Spleen (tissue), 11 donors: ENCODE measurements at regions not wholly inside any gene's neighbourhood (a gene's known extent, or its start where the extent isn't known, plus 50 kb on each side); places are given as distances from the start of the nearest gene placed in this dataset.

Source experiments
- DNase-seq: peaks from one replicate; pipeline ENCODE4 v3.0.0-alpha.2; 2020
- H3K27ac ChIP-seq, 8 donors: fragments of 200-600 bp; sonication (generic) in 7 of 8; 1 replicate in 4 of 8; 2 replicates in 4 of 8; pipeline versions ENCODE4 v1.5.0 to v1.8.0; 2016 to 2021; ENCODE audit warnings: inconsistent platforms in 4 of 8, mild to moderate bottlenecking in 4 of 8, moderate library complexity in 1 of 8
- H3K27me3 ChIP-seq, 7 donors: fragments of 200-600 bp; sonication (generic) in 6 of 7; replicated peaks in 1 of 7; 1 replicate in 4 of 7; 2 replicates in 3 of 7; pipeline versions ENCODE4 v1.5.0 to v1.8.0; 2016 to 2021; ENCODE audit warnings: inconsistent platforms in 3 of 7, mild to moderate bottlenecking in 1 of 7
- H3K36me3 ChIP-seq, 6 donors: fragments of 200-600 bp; sonication (generic) in 5 of 6; 1 replicate in 4 of 6; 2 replicates in 2 of 6; pipeline versions ENCODE4 v1.5.0 to v1.8.0; 2016 to 2021; ENCODE audit warnings: inconsistent platforms in 2 of 6
- H3K4me1 ChIP-seq, 6 donors: fragments of 200-600 bp; sonication (generic) in 5 of 6; 1 replicate in 3 of 6; 2 replicates in 3 of 6; pipeline versions ENCODE4 v1.5.0 to v1.8.0; 2016 to 2021; ENCODE audit warnings: inconsistent platforms in 3 of 6
- H3K4me3 ChIP-seq, 8 donors: fragments of 200-600 bp; sonication (generic) in 7 of 8; 1 replicate in 4 of 8; 2 replicates in 4 of 8; pipeline versions ENCODE4 v1.5.0 to v1.8.0; 2016 to 2021; ENCODE audit warnings: inconsistent platforms in 4 of 8, mild to moderate bottlenecking in 4 of 8, moderate library complexity in 2 of 8
- H3K9me3 ChIP-seq, 8 donors: fragments of 200-600 bp; sonication (generic) in 7 of 8; 1 replicate in 4 of 8; 2 replicates in 4 of 8; pipeline versions ENCODE4 v1.5.0 to v1.8.0; 2016 to 2021; ENCODE audit warnings: inconsistent platforms in 4 of 8
- CTCF ChIP-seq, 11 experiments: fragments of 200-600 bp in 7 of 11; fragments of 450-650 bp in 4 of 11; sonication (generic) in 4 of 11; IDR thresholded peaks in 8 of 11; conservative IDR thresholded peaks in 3 of 11; 1 replicate in 7 of 11; 2 replicates in 4 of 11; pipeline versions ENCODE4 v1.4.0 to v1.8.0; 2016 to 2021; ENCODE audit warnings: antibody characterized with exemption in 11 of 11, inconsistent platforms in 4 of 11, mild to moderate bottlenecking in 1 of 11
- POLR2A ChIP-seq, 3 donors: fragments of 450-650 bp; IDR thresholded peaks; one replicate each; pipeline ENCODE4 v1.5.1; 2017; ENCODE audit warnings: antibody characterized with exemption in 3 of 3, mild to moderate bottlenecking in 1 of 3
- POLR2AphosphoS5 ChIP-seq, 3 donors: sonication (generic); formaldehyde crosslinking; IDR thresholded peaks; one replicate each; pipeline ENCODE4 v1.5.1; 2017; ENCODE audit warnings: antibody characterized with exemption in 3 of 3
- WGBS, 5 donors: extraction: QIAGEN DNeasy Blood & Tissue Kit in 3 of 5; methylation state at CpG; one replicate each; pipeline versions ENCODE4 v1.1.5 to v1.1.7; 2013 to 2018; 5-methylcytosine and 5-hydroxymethylcytosine counted together
- intact Hi-C: fragments of 100-400 bp; cut with DNase I; formaldehyde crosslinking; loops from one replicate; pipeline ENCODE4 v1.15.0; 2023; ENCODE audit warnings: low total_unique reads
- small RNA-seq, 4 donors: library from RNA; depleted of rRNA; stranded (forward); fragments of <200 nt; gene quantifications; one replicate each; pipeline ENCODE3, GENCODE V24; 2016
- donor health status: healthy with polysubstance abuse.
- donor health status: DM: no; HTN: no; CAD: no; lungs with moderate emphysema.
- donor health status: DM: no; HTN: no; CAD: no.
- donor health status: Bipolar disorder and iron deficiency.
- donor health status: healthy.
- donor health status: DM: no; HTN: no; CAD: no.
- donor health status: DM: yes; HTN: yes; CAD: no.

- Histone ChIP-seq H3K36me3 (no peaks in the 10 kb centered on the region), H3K4me1 (peaks cover 0 to under 1% (median 0%) of the 10 kb centered on the region in 6 donors), H3K27me3 (no peaks in the 10 kb centered on the region), H3K4me3 (no peak overlapping the region), H3K27ac (no peak overlapping the region), H3K9me3 (no peaks in the 10 kb centered on the region)
- intact Hi-C loops, result no loop called here
- TF ChIP-seq CTCF (IDR thresholded peaks at IDR 0.05 in 8 of 11, conservative IDR thresholded peaks at IDR 0.05 in 3 of 11), result no peak
- TF ChIP-seq POLR2AphosphoS5 (IDR thresholded peaks at IDR 0.05), result no peak
- TF ChIP-seq POLR2A (IDR thresholded peaks at IDR 0.05), result no peak
- 72 to 90% (median 79%) methylated on average over 4 of the region's 4 CpGs for WGBS, 5 donors
- no peak for DNase-seq
These were observed 59.3 kb upstream of the CDH11 start for GRCh38 chr16:65181071-65181561.

- Histone ChIP-seq H3K36me3 (no peaks in the 10 kb centered on the region), H3K4me3 (no peak overlapping the region), H3K9me3 (no peaks in the 10 kb centered on the region), H3K27me3 (no peaks in the 10 kb centered on the region), H3K4me1 (peaks cover 0 to 3% (median 0%) of the 10 kb centered on the region in 6 donors), H3K27ac (no peak overlapping the region)
- intact Hi-C loops, result no loop called here
- TF ChIP-seq POLR2AphosphoS5 (IDR thresholded peaks at IDR 0.05) (no peak), CTCF (IDR thresholded peaks at IDR 0.05 in 8 of 11, conservative IDR thresholded peaks at IDR 0.05 in 3 of 11) (no peak), POLR2A (IDR thresholded peaks at IDR 0.05) (no peak)
- no peak for DNase-seq
- WGBS, 5 donors, result 65 to 80% (median 73%) methylated on average over 4 of the region's 4 CpGs
These were observed 56.3 kb upstream of the CDH11 start for GRCh38 chr16:65178151-65178550.

GRCh38 chr16:65176603-65177002 lies 54.7 kb upstream of the CDH11 start:
- intact Hi-C loops, result no loop called here
- Histone ChIP-seq H3K27ac (no peak overlapping the region), H3K9me3 (no peaks in the 10 kb centered on the region), H3K4me1 (peaks cover 0 to 3% (median 0%) of the 10 kb centered on the region in 6 donors), H3K4me3 (no peak overlapping the region), H3K36me3 (no peaks in the 10 kb centered on the region), H3K27me3 (no peaks in the 10 kb centered on the region)
- DNase-seq, result no peak
- no peak for TF ChIP-seq CTCF (IDR thresholded peaks at IDR 0.05 in 8 of 11, conservative IDR thresholded peaks at IDR 0.05 in 3 of 11)
- TF ChIP-seq POLR2AphosphoS5 (IDR thresholded peaks at IDR 0.05), result peak in 2 of 3 donors; percentile 61 to 75
- TF ChIP-seq POLR2A (IDR thresholded peaks at IDR 0.05), result no peak
- WGBS, 5 donors, result 44 to 58% (median 55%) methylated on average over 6 of the region's 6 CpGs

- no peak overlapping the region for H3K27ac ChIP-seq
- intact Hi-C loops, result no loop called here
These were observed 50.5 kb upstream of the CDH11 start for GRCh38 chr16:65172356-65172755.

More at GRCh38 chr16:65172356-65172755, 50.5 kb upstream of the CDH11 start:
- no peak for DNase-seq
- Histone ChIP-seq H3K4me3 (no peak overlapping the region), H3K9me3 (no peaks in the 10 kb centered on the region), H3K36me3 (no peaks in the 10 kb centered on the region), H3K27me3 (no peaks in the 10 kb centered on the region), H3K4me1 (peaks cover 0 to 3% (median 0%) of the 10 kb centered on the region in 6 donors)
- TF ChIP-seq POLR2AphosphoS5 (IDR thresholded peaks at IDR 0.05), result no peak
- TF ChIP-seq POLR2A (IDR thresholded peaks at IDR 0.05), result no peak
- TF ChIP-seq CTCF (IDR thresholded peaks at IDR 0.05 in 8 of 11, conservative IDR thresholded peaks at IDR 0.05 in 3 of 11), result no peak
- 70 to 86% (median 76%) methylated on average over 2 of the region's 2 CpGs for WGBS, 5 donors

Small RNAs in the stretch of these regions (small RNA-seq; reads per million reads assigned to genes)
- gene AC025281.1 (0 reads per million in 4 donors), gene RNA5SP428 (0 reads per million in 4 donors)
